ENCODE measurements at regions not wholly inside any gene's neighbourhood (a gene's known extent, or its start where the extent isn't known, plus 50 kb on each side); places are given as distances from the start of the nearest gene placed in this dataset.

DNA sequence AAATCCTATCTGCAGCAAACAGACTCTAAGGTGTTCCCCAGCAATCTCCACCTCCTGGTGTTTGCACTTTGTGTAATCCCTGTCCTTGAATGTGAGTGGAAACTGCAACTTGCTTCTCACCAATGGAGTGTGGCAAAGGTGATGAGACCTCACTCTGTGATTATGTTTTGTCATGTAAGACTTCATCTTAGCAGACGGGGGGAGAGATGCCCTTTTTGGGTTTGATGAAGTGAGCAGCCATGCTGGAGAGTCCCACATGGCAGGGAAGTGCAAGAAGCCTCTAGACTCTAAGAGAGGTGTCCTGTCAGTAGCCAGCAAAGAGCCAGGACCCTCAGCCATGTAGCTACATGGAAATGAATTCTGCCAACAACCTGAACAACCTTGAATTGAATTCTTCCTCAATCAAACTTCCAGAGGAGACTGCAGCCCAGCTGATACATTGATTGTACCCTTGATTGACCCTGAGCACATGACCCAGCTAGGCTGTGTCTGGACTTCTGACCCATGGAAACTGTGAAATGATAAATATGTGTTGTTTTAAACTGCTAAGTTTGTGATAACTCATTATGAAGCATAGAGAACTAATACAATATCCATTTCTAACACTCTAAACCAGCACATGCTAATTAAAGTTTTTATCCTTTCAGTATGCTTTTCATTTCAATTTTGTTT lies 71.4 kb upstream of the RASGRF1 start:
- Histone ChIP-seq H4K5ac (ENCODE audit: insufficient read length, low read depth, low read length) (no peak overlapping the region), H3K18ac (ENCODE audit: insufficient read length, low read depth, low read length) (no peak overlapping the region), H3K27ac (ENCODE audit: insufficient read length, low read depth, low read length) (no peak overlapping the region), H3K9me3 (ENCODE audit: control insufficient read depth, low read depth, low read length) (no peaks in the 10 kb centered on the region), H3T11ph (ENCODE audit: low read length) (no peak overlapping the region), H2BK20ac (ENCODE audit: low read depth, low read length, poor library complexity, severe bottlenecking) (no peak overlapping the region), H3K23me2 (ENCODE audit: insufficient read length, low read depth, low read length, poor library complexity, severe bottlenecking) (no peaks in the 10 kb centered on the region), H2BK120ac (ENCODE audit: low read depth, low read length, poor library complexity, severe bottlenecking) (no peak overlapping the region), H3K4me1 (ENCODE audit: insufficient read depth, low read length) (no peaks in the 10 kb centered on the region), H2AFZ (ENCODE audit: low read length) (no peak overlapping the region), H2BK15ac (ENCODE audit: low read depth, low read length) (no peak overlapping the region), H3K79me1 (ENCODE audit: insufficient read depth, low read depth, low read length, poor library complexity, severe bottlenecking) (no peaks in the 10 kb centered on the region), H3K23ac (ENCODE audit: insufficient read length, low read depth, low read length) (no peak overlapping the region), H3K14ac (ENCODE audit: insufficient read depth, low read length) (no peak overlapping the region), H2AK5ac (ENCODE audit: insufficient read length, low read length) (no peak overlapping the region), H3K79me2 (ENCODE audit: insufficient read depth, low read length) (no peaks in the 10 kb centered on the region), H3K27me3 (ENCODE audit: insufficient read depth, low read length) (no peaks in the 10 kb centered on the region), H4K91ac (ENCODE audit: insufficient read length, low read depth, low read length) (no peak overlapping the region), H3K9ac (ENCODE audit: extremely low read depth, insufficient read length, low read length) (no peak overlapping the region), H4K8ac (replicated peaks; ENCODE audit: insufficient read length, low read depth, low read length) (no peak overlapping the region), H3K4me2 (ENCODE audit: insufficient read depth, insufficient read length, low read length) (no peak overlapping the region), H3K4ac (ENCODE audit: low read depth, low read length) (no peak overlapping the region), H2BK12ac (ENCODE audit: insufficient read length, low read depth, low read length) (no peak overlapping the region), H4K20me1 (ENCODE audit: control insufficient read depth, insufficient read depth, insufficient read length) (no peaks in the 10 kb centered on the region), H2BK5ac (ENCODE audit: insufficient read length, low read length) (no peak overlapping the region), H3K56ac (ENCODE audit: insufficient read length, low read depth, low read length) (no peak overlapping the region)
- Mint-ChIP-seq H3K4me3 (no peak overlapping the region), H3K4me1 (peaks cover 0 to 8% of the 10 kb centered on the region in 2 experiments; a peak in 2 of 4 replicates), H3K27ac (no peak overlapping the region), H3K36me3 (ENCODE audit: insufficient read depth in 1 of 3, low read depth in 3 of 3) (no peaks in the 10 kb centered on the region), H3K27me3 (ENCODE audit: low read depth) (peaks cover 2% of the 10 kb centered on the region), H3K9me3 (no peaks in the 10 kb centered on the region)
- no peak for DNase-seq
- WGBS (ENCODE audit: extremely low coverage, insufficient read length, low lambda C conversion rate): no CpG with 5 or more reads among the region's 1 CpG
- TF ChIP-seq, protein P1, sequence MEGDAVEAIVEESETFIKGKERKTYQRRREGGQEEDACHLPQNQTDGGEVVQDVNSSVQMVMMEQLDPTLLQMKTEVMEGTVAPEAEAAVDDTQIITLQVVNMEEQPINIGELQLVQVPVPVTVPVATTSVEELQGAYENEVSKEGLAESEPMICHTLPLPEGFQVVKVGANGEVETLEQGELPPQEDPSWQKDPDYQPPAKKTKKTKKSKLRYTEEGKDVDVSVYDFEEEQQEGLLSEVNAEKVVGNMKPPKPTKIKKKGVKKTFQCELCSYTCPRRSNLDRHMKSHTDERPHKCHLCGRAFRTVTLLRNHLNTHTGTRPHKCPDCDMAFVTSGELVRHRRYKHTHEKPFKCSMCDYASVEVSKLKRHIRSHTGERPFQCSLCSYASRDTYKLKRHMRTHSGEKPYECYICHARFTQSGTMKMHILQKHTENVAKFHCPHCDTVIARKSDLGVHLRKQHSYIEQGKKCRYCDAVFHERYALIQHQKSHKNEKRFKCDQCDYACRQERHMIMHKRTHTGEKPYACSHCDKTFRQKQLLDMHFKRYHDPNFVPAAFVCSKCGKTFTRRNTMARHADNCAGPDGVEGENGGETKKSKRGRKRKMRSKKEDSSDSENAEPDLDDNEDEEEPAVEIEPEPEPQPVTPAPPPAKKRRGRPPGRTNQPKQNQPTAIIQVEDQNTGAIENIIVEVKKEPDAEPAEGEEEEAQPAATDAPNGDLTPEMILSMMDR (conservative IDR thresholded peaks at IDR 0.05): no peak
